ENCODE measurements at regions not wholly inside any gene's neighbourhood (a gene's known extent, or its start where the extent isn't known, plus 50 kb on each side); places are given as distances from the start of the nearest gene placed in this dataset.
"Not testable (repeated sequence)": the region's sequence is repeated elsewhere in the genome, so short reads cannot be mapped to it uniquely, and the experiment has no call there.

DNA sequence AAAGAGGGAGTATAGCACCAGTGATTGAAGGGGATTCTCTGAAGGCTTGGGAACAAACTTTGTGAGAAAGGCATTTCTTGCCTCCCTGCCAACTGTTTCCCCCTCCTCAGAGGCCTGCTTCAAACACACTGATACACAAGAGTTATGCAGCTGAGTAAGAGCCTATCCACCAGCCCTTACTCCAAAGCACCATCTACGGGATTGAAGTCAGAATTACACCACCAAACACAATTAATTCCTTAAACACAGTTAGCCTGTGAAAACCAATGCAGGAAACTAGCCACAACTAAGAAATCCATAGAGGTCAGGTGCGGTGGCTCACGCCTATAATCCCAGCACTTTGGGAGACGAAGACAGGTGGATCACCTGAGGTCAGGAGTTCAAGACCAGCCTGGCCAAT, 138.3 kb downstream of the SHCBP1 start:
- WGBS (ENCODE audit: insufficient coverage): 29% methylated on average over 1 of the region's 4 CpGs
- intact Hi-C loops (cut with micrococcal nuclease): no loop called here

DNA sequence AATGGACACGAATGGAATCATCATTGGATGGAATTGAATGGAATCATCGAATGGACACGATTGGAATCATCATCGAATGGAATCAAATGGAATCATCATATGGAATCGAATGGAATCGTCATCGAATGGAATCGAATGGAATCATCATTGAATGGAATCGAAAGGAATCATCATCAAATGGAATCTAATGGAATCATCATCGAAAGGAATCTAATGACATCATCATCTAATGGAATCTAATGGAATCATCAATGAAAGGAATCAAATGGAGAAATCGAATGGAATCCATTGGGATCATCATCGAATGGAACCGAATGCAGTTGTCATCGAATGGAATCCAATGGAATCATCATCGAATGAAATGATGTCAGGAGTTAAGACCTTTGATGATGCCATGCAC, 154.9 kb downstream of the SHCBP1 start:
- TF ChIP-seq, protein P1, sequence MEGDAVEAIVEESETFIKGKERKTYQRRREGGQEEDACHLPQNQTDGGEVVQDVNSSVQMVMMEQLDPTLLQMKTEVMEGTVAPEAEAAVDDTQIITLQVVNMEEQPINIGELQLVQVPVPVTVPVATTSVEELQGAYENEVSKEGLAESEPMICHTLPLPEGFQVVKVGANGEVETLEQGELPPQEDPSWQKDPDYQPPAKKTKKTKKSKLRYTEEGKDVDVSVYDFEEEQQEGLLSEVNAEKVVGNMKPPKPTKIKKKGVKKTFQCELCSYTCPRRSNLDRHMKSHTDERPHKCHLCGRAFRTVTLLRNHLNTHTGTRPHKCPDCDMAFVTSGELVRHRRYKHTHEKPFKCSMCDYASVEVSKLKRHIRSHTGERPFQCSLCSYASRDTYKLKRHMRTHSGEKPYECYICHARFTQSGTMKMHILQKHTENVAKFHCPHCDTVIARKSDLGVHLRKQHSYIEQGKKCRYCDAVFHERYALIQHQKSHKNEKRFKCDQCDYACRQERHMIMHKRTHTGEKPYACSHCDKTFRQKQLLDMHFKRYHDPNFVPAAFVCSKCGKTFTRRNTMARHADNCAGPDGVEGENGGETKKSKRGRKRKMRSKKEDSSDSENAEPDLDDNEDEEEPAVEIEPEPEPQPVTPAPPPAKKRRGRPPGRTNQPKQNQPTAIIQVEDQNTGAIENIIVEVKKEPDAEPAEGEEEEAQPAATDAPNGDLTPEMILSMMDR (IDR thresholded peaks at IDR 0.05): no peak
- Mint-ChIP-seq H3K4me3 (no peak overlapping the region), H3K27ac (no peak overlapping the region), H3K27me3 (ENCODE audit: low read depth in 3 of 3) (no peaks in the 10 kb centered on the region), H3K9me3 (peaks cover 10 to 32% (median 28%) of the 10 kb centered on the region in 7 donors), H3K4me1 (no peaks in the 10 kb centered on the region), H3K36me3 (no peaks in the 10 kb centered on the region)
- Histone ChIP-seq H3K9me3 (replicated peaks in 1 of 2; ENCODE audit: control insufficient read depth in 1 of 2, insufficient read depth in 1 of 2, low read length in 2 of 2) (peaks cover 41 to 58% of the 10 kb centered on the region in 2 donors), H3K36me3 (replicated peaks in 1 of 2; ENCODE audit: control insufficient read depth in 1 of 2, insufficient read depth in 2 of 2, low read length in 2 of 2) (no peaks in the 10 kb centered on the region), H3K4me2 (replicated peaks; ENCODE audit: extremely low read depth, low read length, poor library complexity, severe bottlenecking) (no peak overlapping the region), H3K4me3 (replicated peaks in 1 of 3; ENCODE audit: low read depth in 2 of 3, low read length in 3 of 3) (no peak overlapping the region), H3K27ac (ENCODE audit: low read depth in 1 of 2, low read length in 2 of 2) (no peak overlapping the region), H3K27me3 (ENCODE audit: control insufficient read depth in 2 of 2, insufficient read depth in 2 of 2, low read length in 2 of 2) (no peaks in the 10 kb centered on the region), H3K4me1 (ENCODE audit: control insufficient read depth in 1 of 2, insufficient read depth in 2 of 2, low read length in 2 of 2) (no peaks in the 10 kb centered on the region), H3K9ac (ENCODE audit: insufficient read depth, low read length, poor library complexity, severe bottlenecking) (no peak overlapping the region), H3K79me2 (ENCODE audit: insufficient read depth, low read length) (no peaks in the 10 kb centered on the region), H4K20me1 (ENCODE audit: insufficient read depth, low read length) (no peaks in the 10 kb centered on the region), H2AFZ (ENCODE audit: insufficient read depth, low read depth, low read length, poor library complexity, severe bottlenecking) (no peak overlapping the region)
- DNase-seq: no peak
- intact Hi-C loops (cut with micrococcal nuclease): no loop called here
- WGBS (ENCODE audit: insufficient coverage): 84% methylated on average over 15 of the region's 15 CpGs

More for the DNA sequence above, 138.3 kb downstream of the SHCBP1 start:
- H3K4me1 ChIP-seq (ENCODE audit: control insufficient read depth in 1 of 2, insufficient read depth in 2 of 2, low read length in 2 of 2): no peaks in the 10 kb centered on the region
- DNase-seq: no peak
- no peak overlapping the region for H2AFZ ChIP-seq (ENCODE audit: insufficient read depth, low read depth, low read length, poor library complexity, severe bottlenecking)
- H3K4me3 Mint-ChIP-seq: no peak overlapping the region
- H3K4me2 ChIP-seq (replicated peaks; ENCODE audit: extremely low read depth, low read length, poor library complexity, severe bottlenecking): no peak overlapping the region
- H3K27me3 ChIP-seq (ENCODE audit: control insufficient read depth in 2 of 2, insufficient read depth in 2 of 2, low read length in 2 of 2): no peaks in the 10 kb centered on the region
- H3K4me1 Mint-ChIP-seq: no peaks in the 10 kb centered on the region
- H3K36me3 Mint-ChIP-seq: no peaks in the 10 kb centered on the region
- H3K27ac Mint-ChIP-seq: no peak overlapping the region
- H3K36me3 ChIP-seq (replicated peaks in 1 of 2; ENCODE audit: control insufficient read depth in 1 of 2, insufficient read depth in 2 of 2, low read length in 2 of 2): no peaks in the 10 kb centered on the region
- H3K27me3 Mint-ChIP-seq (ENCODE audit: low read depth in 3 of 3): no peaks in the 10 kb centered on the region
- peaks cover 12 to 22% of the 10 kb centered on the region in 2 donors for H3K9me3 ChIP-seq (replicated peaks in 1 of 2; ENCODE audit: control insufficient read depth in 1 of 2, insufficient read depth in 1 of 2, low read length in 2 of 2)
- no peaks in the 10 kb centered on the region for H4K20me1 ChIP-seq (ENCODE audit: insufficient read depth, low read length)
- peaks cover 11 to 36% (median 14%) of the 10 kb centered on the region in 7 donors for H3K9me3 Mint-ChIP-seq
- no peaks in the 10 kb centered on the region for H3K79me2 ChIP-seq (ENCODE audit: insufficient read depth, low read length)
- no peak overlapping the region for H3K9ac ChIP-seq (ENCODE audit: insufficient read depth, low read length, poor library complexity, severe bottlenecking)
- TF ChIP-seq, protein P1 (IDR thresholded peaks at IDR 0.05): no peak
- no peak overlapping the region for H3K27ac ChIP-seq (ENCODE audit: low read depth in 1 of 2, low read length in 2 of 2)
- no peak overlapping the region for H3K4me3 ChIP-seq (replicated peaks in 1 of 3; ENCODE audit: low read depth in 2 of 3, low read length in 3 of 3)

DNA sequence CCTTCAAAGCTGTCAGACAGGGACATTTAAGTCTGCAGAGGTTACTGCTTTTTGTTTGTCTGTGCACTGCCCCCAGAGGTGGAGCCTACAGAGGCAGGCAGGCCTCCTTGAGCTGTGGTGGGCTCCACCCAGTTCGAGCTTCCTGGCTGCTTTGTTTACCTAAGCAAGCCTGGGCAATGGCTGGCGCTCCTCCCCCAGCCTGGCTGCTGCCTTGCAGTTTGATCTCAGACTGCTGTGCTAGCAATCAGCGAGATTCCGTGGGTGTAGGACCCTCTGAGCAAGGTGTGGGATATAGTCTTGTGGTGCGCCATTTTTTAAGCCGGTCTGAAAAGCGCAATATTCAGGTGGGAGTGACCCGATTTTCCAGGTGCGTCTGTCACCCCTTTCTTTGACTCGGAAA, 166.4 kb downstream of the SHCBP1 start:
- H3K9me3 Mint-ChIP-seq: peaks cover 10 to 19% (median 16%) of the 10 kb centered on the region in 7 donors
- H3K4me2 ChIP-seq (replicated peaks; ENCODE audit: extremely low read depth, low read length, poor library complexity, severe bottlenecking); H3K4me3 ChIP-seq (replicated peaks in 1 of 3; ENCODE audit: low read depth in 2 of 3, low read length in 3 of 3); H3K4me1 ChIP-seq (ENCODE audit: control insufficient read depth in 1 of 2, insufficient read depth in 2 of 2, low read length in 2 of 2); H3K27ac Mint-ChIP-seq; H3K27me3 ChIP-seq (ENCODE audit: control insufficient read depth in 2 of 2, insufficient read depth in 2 of 2, low read length in 2 of 2); H3K27ac ChIP-seq (ENCODE audit: low read depth in 1 of 2, low read length in 2 of 2); H4K20me1 ChIP-seq (ENCODE audit: insufficient read depth, low read length); H3K4me1 Mint-ChIP-seq; DNase-seq; H3K9ac ChIP-seq (ENCODE audit: insufficient read depth, low read length, poor library complexity, severe bottlenecking); H3K36me3 ChIP-seq (replicated peaks in 1 of 2; ENCODE audit: control insufficient read depth in 1 of 2, insufficient read depth in 2 of 2, low read length in 2 of 2); H3K36me3 Mint-ChIP-seq; H3K4me3 Mint-ChIP-seq; H3K79me2 ChIP-seq (ENCODE audit: insufficient read depth, low read length); intact Hi-C loops (cut with micrococcal nuclease); H3K27me3 Mint-ChIP-seq (ENCODE audit: low read depth in 3 of 3); H2AFZ ChIP-seq (ENCODE audit: insufficient read depth, low read depth, low read length, poor library complexity, severe bottlenecking): not testable (repeated sequence)
- WGBS (ENCODE audit: insufficient coverage): 38% methylated on average over 2 of the region's 10 CpGs
- peaks cover 0 to 11% of the 10 kb centered on the region in 2 donors for H3K9me3 ChIP-seq (replicated peaks in 1 of 2; ENCODE audit: control insufficient read depth in 1 of 2, insufficient read depth in 1 of 2, low read length in 2 of 2)

All from CD14-positive monocyte (primary cell).